Heart right ventricle (tissue), 16 donors: ENCODE measurements at regions not wholly inside any gene's neighbourhood (a gene's known extent, or its start where the extent isn't known, plus 50 kb on each side); places are given as distances from the start of the nearest gene placed in this dataset.

Experiments used
- ATAC-seq, 8 donors: fragments of 200-7000 bp; cut with Tn5 transposase; one replicate each; pipeline ENCODE4 v1.9.1; 2020; ENCODE audit warnings: mild to moderate bottlenecking in 8 of 8, moderate library complexity in 8 of 8, moderate number of reproducible peaks in 1 of 8
- DNase-seq, 2 donors: peaks; one replicate each; pipeline ENCODE4 v3.0.0-alpha.2; 2020
- H3K27ac ChIP-seq, 10 donors: fragments of 200-600 bp; sonication (generic) in 2 of 10; one replicate each; pipeline versions ENCODE4 v1.5.0 to v1.8.0; 2020 to 2022; ENCODE audit warnings: mild to moderate bottlenecking in 3 of 10
- H3K27me3 ChIP-seq, 7 donors: fragments of 200-600 bp; one replicate each; pipeline ENCODE4 v1.8.0; 2021 to 2022; ENCODE audit warnings: mild to moderate bottlenecking in 2 of 7
- H3K36me3 ChIP-seq, 9 donors: fragments of 200-600 bp; sonication (generic) in 1 of 9; one replicate each; pipeline versions ENCODE4 v1.5.0 to v1.8.0; 2020 to 2022; ENCODE audit warnings: mild to moderate bottlenecking in 2 of 9
- H3K4me1 ChIP-seq, 9 donors: fragments of 200-600 bp; sonication (generic) in 1 of 9; one replicate each; pipeline versions ENCODE4 v1.5.0 to v1.8.0; 2020 to 2022; ENCODE audit warnings: mild to moderate bottlenecking in 4 of 9
- H3K4me3 ChIP-seq, 10 donors: fragments of 200-600 bp; sonication (generic) in 2 of 10; one replicate each; pipeline versions ENCODE4 v1.5.0 to v1.8.0; 2020 to 2022; ENCODE audit warnings: mild to moderate bottlenecking in 7 of 10, moderate library complexity in 2 of 10
- H3K9me3 ChIP-seq, 11 donors: fragments of 200-600 bp in 10 of 11; sonication (generic) in 2 of 11; one replicate each; pipeline versions ENCODE4 v1.5.0 to v1.8.0; 2013 to 2022; ENCODE audit warnings: mild to moderate bottlenecking in 2 of 11, control low read depth in 1 of 11, moderate library complexity in 1 of 11
- WGBS, 2 donors: extraction: QIAGEN DNeasy Blood & Tissue Kit; methylation state at CpG; one replicate each; pipeline ENCODE4 v1.1.7; 2013; ENCODE audit warnings: inconsistent platforms in 1 of 2; 5-methylcytosine and 5-hydroxymethylcytosine counted together
- intact Hi-C, 10 donors: fragments of 100-400 bp; cut with DNase I; formaldehyde crosslinking; loops; one replicate each; pipeline versions ENCODE4 v1.11.1 to v1.14.2; 2022
- TF ChIP-seq, protein P1 (sequence below), 9 donors: fragments of 200-600 bp; sonication (generic) in 2 of 9; IDR thresholded peaks; one replicate each; pipeline versions ENCODE4 v1.5.0 to v1.8.0; 2021 to 2022; ENCODE audit warnings: antibody characterized with exemption in 9 of 9, mild to moderate bottlenecking in 5 of 9, moderate library complexity in 1 of 9
- donor health status: Arrhythmogenic right ventricular cardiomyopathy.
- donor health status: ischemic (EF 13 %, LVEDD 7.1; RV severe dilation, severe dysfunction).
- donor health status: healthy with polysubstance abuse.
- donor health status: DM: no; HTN: yes; CAD: no.
- donor health status: DM: no; HTN: no; CAD: no.
- donor health status: ischemic (EF 25% LVEDD 6.9; RV normal size, moderate dysfunction).
- donor health status: ischemic (EF 25% LVEDD 5.7; RV mildly dilated, moderate dysfunction).
- donor health status: healthy.
- donor health status: DM: yes; HTN: yes; CAD: no.
- donor health status: Ischemic cardiomyopathy.
- donor health status: ischemic (EF 35%, LVEDD 5.7; RV mildly dilated, moderate dysfunction).
- donor health status: nonischemic (EF 11% LVEDD 7.7; RV severe dilation, severe dysfunction).
- donor health status: DM: yes; HTN: yes; CAD: no.
- donor health status: PGD.
- donor health status: ischemic (EF 29% LVEDD 5.4; RV normal size, mild dysfunction).
- donor health status: nonischemic (EF 23%, LVEDD 6.1; RV moderate dilation, normal function).

DNA sequence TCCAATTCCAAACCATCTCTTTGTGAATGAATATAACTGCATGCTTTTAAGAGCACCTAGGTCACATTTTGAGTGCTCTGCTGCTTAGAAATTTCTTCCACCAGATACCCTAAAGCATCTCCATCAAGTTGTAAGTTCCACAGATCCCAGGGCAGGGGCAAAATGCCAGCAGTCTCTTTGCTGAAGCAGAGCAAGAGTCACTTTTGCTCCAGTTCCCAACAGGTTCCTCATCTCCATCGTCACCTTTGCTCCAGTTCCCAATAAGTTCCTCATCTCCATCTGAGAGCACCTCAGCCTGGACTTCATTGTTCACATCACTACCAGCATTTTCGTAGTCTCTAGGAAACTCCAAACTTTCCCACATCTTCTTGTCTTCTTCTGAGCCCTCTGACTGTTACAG is 116.7 kb upstream of the ALKAL2 start:
- Histone ChIP-seq H3K27ac (no peak overlapping the region), H3K4me3 (no peak overlapping the region), H3K27me3 (no peaks in the 10 kb centered on the region), H3K4me1 (no peaks in the 10 kb centered on the region), H3K36me3 (no peaks in the 10 kb centered on the region), H3K9me3 (peaks cover 0 to 20% (median 0%) of the 10 kb centered on the region in 11 donors)
- no peak for ATAC-seq
- intact Hi-C loops = no loop called here
- TF ChIP-seq, protein P1, sequence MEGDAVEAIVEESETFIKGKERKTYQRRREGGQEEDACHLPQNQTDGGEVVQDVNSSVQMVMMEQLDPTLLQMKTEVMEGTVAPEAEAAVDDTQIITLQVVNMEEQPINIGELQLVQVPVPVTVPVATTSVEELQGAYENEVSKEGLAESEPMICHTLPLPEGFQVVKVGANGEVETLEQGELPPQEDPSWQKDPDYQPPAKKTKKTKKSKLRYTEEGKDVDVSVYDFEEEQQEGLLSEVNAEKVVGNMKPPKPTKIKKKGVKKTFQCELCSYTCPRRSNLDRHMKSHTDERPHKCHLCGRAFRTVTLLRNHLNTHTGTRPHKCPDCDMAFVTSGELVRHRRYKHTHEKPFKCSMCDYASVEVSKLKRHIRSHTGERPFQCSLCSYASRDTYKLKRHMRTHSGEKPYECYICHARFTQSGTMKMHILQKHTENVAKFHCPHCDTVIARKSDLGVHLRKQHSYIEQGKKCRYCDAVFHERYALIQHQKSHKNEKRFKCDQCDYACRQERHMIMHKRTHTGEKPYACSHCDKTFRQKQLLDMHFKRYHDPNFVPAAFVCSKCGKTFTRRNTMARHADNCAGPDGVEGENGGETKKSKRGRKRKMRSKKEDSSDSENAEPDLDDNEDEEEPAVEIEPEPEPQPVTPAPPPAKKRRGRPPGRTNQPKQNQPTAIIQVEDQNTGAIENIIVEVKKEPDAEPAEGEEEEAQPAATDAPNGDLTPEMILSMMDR (IDR thresholded peaks at IDR 0.05) = no peak
- 53 to 69% methylated on average over 2 of the region's 2 CpGs for WGBS, 2 donors
- no peak for DNase-seq

DNA sequence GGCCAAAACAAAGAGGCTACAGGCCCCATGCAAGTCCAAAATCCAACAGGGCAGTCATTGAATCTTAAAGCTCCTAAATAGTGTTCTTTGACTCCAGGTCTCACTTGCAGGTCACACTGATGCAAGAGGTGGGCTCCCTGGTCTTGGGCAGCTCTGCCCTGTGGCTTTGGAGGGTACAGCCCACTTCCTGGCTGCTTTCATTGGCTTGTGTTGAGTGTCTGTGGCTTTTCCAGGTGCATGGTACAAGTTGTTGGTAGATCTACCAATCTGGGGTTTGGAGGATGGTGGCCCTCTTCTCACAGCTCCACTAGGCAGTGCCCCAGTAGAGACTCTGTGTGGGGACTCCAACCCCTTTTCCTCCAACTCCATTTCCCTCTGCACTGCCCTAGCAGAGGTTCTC is 115.8 kb upstream of the ALKAL2 start:
- no peaks in the 10 kb centered on the region for H3K36me3 ChIP-seq
- TF ChIP-seq, protein P1 (IDR thresholded peaks at IDR 0.05) = no peak
- H3K27me3 ChIP-seq = no peaks in the 10 kb centered on the region
- no peak overlapping the region for H3K27ac ChIP-seq
- peaks cover 0 to 20% (median 0%) of the 10 kb centered on the region in 11 donors for H3K9me3 ChIP-seq
- no peaks in the 10 kb centered on the region for H3K4me1 ChIP-seq
- intact Hi-C loops = no loop called here
- DNase-seq (no peak), ATAC-seq (no peak)
- no peak overlapping the region for H3K4me3 ChIP-seq

DNA sequence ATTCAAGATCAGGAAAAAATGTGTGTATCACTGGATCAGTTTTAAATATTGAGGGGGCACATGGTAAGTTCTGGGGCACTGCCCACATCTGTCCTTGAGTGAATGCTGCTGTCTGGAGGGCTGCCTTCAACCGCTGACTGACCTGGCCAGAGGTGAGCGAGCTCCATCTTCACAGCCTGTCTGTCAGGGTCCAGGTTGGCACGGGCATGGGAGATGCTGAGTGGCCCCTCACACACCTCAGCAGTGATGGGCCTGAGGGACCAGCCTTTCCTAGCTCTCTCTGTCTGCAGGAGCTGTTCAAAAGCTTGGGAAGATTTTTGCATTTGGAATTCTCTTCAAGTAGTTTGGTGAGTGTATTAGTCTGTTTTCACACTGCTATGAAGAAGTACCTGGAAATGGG is 114.8 kb upstream of the ALKAL2 start:
- ATAC-seq (no peak), DNase-seq (no peak)
- peaks cover 0 to 6% (median 0%) of the 10 kb centered on the region in 7 donors for H3K27me3 ChIP-seq
- TF ChIP-seq, protein P1 (IDR thresholded peaks at IDR 0.05) = no peak
- 80 to 86% methylated on average over 3 of the region's 3 CpGs for WGBS, 2 donors
- peaks cover 0 to 20% (median 0%) of the 10 kb centered on the region in 11 donors for H3K9me3 ChIP-seq
- no peaks in the 10 kb centered on the region for H3K4me1 ChIP-seq
- no peaks in the 10 kb centered on the region for H3K36me3 ChIP-seq
- intact Hi-C loops = no loop called here
- H3K27ac ChIP-seq = no peak overlapping the region
- no peak overlapping the region for H3K4me3 ChIP-seq

DNA sequence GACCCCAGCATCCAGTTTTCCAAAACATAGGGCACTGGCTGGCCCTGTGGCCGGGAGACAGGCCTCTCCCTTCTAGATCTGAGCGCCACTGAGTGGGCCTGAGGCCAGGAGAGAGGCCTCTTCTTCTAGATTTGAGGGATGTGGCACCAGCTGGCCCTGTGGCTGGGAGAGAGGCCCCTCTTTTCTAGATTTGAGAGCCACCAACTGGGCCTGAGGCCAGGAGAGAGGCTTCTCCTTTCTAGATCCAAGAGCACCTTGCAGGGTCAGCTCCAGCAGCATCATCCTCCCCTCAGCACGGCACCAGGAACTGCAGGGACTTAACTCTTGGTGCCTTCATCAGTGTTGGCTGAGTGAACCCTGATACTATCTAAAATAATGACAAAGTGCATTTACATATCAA is 114.3 kb upstream of the ALKAL2 start:
- intact Hi-C loops = no loop called here
- Histone ChIP-seq H3K36me3 (no peaks in the 10 kb centered on the region), H3K4me3 (no peak overlapping the region), H3K4me1 (no peaks in the 10 kb centered on the region), H3K27ac (no peak overlapping the region), H3K27me3 (peaks cover 0 to 9% (median 0%) of the 10 kb centered on the region in 7 donors), H3K9me3 (peaks cover 0 to 20% (median 0%) of the 10 kb centered on the region in 11 donors)
- ATAC-seq (no peak), DNase-seq (no peak)
- 73 to 81% methylated on average over 3 of the region's 3 CpGs for WGBS, 2 donors
- TF ChIP-seq, protein P1 (IDR thresholded peaks at IDR 0.05) = no peak
